Suprapubic skin (tissue), 3 donors: ENCODE measurements at regions not wholly inside any gene's neighbourhood (a gene's known extent, or its start where the extent isn't known, plus 50 kb on each side); places are given as distances from the start of the nearest gene placed in this dataset.

Experiments
- CTCF ChIP-seq, 2 donors: fragments of 200-600 bp in 1 of 2; fragments of 450-650 bp in 1 of 2; sonication (generic) in 1 of 2; IDR thresholded peaks; one replicate each; pipeline ENCODE4 v1.5.1; 2016 to 2019; ENCODE audit warnings: antibody characterized with exemption in 2 of 2, mild to moderate bottlenecking in 1 of 2, moderate library complexity in 1 of 2
- EP300 ChIP-seq: sonication (generic); formaldehyde crosslinking; IDR thresholded peaks from one replicate; pipeline ENCODE4 v1.6.1; 2017; ENCODE audit warnings: antibody characterized with exemption

DNA sequence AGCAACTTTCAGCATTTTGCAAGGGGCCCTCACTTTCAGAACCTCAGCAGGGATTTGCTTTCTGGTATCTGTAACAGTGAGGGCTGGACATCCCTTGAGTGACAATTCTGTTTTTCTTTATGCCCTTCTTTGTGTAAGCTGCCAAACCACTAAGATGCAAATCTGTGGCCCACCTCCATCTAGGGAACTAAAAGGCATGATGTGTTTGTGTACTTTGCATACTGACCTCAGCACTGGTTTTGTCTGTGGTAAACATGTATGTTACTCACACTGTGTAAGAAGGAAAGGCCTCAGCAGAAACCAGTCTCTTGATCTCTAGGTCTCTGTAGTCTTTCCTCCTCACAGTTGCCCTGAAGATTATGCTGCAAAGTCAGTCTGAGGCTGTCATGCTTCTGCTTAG, 396.6 kb upstream of the DYNLRB2 start:
- no peak for TF ChIP-seq CTCF (IDR thresholded peaks at IDR 0.05)
- no peak for TF ChIP-seq EP300
